ENCODE measurements at regions not wholly inside any gene's neighbourhood (a gene's known extent, or its start where the extent isn't known, plus 50 kb on each side); places are given as distances from the start of the nearest gene placed in this dataset.
"Not testable (repeated sequence)": the region's sequence is repeated elsewhere in the genome, so short reads cannot be mapped to it uniquely, and the experiment has no call there.

DNA sequence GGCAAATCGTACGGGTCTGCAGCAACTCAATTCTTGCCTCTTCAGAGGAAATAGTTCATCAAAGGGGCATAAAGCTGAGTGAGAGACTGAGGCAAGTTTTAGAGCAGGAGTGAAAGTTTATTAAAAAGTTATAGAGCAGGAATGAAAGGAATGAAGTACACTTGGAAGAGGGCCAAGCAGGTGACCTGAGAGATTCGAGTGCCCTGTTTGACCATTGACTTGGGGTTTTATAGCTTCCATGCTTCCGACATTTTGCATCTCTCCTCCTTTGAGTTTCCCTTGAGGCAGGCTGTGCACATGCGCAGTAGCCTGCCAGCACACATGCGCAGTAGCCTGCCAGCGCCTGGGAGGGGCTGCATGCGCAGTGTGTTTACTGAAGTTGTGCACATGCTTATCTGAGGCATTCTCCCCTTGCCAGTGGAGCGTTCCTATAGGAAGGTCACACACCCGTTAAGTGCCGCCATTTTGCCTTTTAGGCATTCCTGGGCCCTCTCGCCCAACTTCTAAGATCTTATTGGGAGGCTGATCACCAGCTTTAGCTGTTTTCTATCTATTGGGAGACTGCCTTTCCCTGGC lies 265.5 kb upstream of the MGAT5 start:
- no peak for DNase-seq

DNA sequence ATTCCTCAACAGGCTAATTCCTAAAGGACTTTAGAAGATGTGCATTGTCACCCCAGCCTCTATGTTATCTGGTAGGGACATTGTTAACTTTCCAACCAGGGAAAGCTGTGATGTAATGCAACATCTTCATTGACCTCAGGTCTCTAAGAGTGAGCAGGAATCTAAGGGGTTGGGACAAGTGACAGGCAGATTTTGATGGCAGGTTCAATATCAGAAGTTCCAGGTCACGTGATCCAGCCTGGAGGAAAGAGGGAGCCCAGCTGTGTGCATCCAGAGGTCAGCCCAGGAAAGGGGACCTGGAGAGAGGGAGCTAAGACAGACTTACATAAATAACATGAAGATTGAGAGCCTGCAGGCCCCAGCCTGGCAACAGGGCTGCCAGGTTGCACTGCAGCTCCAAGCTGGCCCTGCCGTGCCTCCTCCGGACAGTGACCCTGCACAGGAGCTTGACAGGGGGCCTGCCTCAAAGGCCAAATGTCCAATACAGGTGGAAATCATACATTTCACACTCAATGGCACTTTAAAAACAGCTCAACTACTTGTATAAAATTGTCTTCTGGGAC lies 262.2 kb upstream of the MGAT5 start:
- no peak for DNase-seq

DNA sequence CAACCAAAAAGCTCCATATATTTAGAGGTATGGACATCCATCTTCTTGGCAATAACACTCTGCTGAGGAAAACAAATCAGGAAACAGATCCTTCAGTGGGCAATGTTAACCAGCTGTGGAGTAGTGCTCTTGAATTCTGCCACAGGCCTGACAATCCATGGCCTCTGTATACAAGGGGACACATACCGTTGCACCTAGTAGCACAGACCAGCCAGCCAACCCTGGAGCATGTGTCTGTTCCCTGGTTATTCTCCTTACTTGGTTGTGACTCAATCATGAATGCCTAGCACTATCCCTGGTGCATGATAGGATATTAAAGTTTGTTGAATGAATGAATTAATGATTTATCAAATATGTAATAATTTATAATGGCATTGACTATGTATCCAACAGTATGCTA lies 261.4 kb upstream of the MGAT5 start:
- DNase-seq: no peak

DNA sequence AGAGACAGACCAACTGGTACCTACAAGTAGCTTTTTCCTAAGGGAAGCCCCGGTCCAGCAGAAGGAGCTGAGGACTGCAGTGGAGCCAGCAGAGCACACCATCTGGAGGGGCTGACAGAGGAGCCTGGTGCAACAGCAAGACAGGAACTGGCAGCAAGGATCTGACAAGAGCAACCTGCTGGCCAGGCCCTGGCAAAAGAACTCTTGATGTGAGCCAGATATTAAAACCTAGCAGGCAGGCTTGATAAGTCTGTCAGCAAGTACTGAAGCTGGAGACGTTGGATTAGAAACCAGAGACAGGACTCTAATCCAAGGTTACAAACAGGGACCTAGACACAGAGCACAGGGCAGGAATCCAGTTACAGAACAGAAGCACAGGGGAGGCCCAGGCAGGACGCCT lies 260.7 kb upstream of the MGAT5 start:
- no peak for DNase-seq

DNA sequence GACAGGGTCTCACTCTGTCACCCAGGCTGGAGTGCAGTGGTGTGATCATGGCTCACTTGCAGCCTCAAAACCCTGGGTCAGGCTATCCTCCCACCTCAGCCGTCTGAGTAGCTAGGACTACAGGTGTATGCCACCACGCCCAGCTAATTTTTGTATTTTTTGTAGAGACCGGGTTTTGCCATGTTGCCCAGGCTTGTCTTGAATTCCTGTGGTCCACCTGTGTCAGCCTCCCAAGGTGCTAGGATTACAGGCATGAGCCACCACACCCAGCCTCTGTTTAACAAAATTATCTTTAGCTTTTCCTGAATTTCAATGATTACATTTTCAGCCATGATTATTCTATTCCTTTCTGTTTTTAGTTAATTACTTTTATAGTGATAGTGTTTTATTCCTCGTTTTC lies 255.1 kb upstream of the MGAT5 start:
- not testable (repeated sequence) for DNase-seq

DNA sequence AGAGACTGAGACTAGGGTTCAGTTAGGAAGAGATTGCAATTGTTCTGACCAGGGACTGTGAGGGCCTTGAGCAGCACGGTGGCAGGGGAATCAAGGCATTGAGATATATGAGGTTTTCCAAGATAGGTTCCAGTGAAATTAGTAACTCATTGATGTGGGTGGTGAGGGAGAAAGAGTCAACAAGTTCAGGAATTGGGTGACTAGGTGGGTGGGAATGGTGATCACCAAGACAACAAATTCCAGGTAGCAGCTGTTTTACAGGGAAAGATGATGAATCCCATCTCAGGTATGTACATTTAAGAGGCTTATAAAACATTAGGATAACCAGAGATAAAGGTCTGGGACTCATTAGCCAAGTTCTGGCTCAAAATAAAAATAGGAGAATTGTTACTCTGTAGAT lies 251.5 kb upstream of the MGAT5 start:
- no peak for DNase-seq

DNA sequence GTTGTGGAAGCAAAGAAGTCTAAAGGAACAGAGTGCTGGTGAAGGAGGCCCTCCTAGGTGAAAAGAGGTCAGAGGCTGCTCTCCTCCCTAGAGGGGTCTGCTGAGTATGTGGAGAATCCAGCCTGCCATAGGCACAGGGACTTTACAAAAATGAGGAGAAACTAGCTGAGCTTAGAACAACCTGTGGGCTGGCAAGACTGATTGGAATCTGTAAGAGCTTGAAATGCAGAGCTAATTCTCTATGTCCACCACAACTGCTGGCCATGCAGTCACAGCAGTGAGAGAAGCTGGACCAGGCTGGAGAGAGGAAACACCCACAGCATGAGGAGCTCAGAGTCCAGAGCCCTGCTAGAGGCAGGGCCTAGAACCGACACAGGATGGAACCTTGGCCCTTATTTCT lies 251.0 kb upstream of the MGAT5 start:
- no peak for DNase-seq

DNA sequence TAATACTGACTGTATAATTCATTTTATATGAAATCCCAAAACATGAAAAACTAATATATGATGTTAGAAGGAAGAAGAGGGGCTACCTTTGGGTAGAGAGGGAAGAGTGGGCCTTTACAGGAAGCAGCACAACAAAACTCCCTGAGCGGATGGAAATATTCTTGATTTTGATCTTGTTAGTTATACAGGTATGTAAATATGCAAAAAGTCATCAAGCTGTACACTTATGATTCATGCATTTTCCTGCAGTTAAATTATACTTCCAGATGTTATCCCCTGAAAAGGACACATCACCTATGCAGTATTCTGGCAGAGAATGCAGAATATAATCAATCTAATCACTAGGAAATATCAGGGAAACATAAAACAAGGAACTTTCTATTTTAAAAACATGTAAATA lies 249.4 kb upstream of the MGAT5 start:
- no peak for DNase-seq

DNA sequence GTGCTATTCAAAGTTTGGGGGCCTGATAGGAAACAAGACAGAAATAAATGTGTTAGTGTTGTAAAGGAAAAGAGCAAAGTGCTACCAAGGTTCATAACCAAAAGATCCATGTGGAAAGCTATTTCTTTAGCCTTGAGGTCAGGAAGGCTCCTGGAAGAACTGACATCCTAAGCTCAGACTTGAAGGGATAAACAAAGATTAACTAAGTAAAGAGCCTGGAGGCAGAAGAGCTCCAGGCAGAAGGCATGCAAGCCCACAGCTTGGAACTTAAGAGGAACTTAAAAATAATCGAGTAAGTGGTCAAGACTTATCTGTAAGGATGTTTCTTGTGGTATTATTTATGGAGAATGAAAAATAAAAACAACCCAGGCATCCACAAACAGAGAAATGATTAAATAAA lies 245.0 kb upstream of the MGAT5 start:
- no peak for DNase-seq

DNA sequence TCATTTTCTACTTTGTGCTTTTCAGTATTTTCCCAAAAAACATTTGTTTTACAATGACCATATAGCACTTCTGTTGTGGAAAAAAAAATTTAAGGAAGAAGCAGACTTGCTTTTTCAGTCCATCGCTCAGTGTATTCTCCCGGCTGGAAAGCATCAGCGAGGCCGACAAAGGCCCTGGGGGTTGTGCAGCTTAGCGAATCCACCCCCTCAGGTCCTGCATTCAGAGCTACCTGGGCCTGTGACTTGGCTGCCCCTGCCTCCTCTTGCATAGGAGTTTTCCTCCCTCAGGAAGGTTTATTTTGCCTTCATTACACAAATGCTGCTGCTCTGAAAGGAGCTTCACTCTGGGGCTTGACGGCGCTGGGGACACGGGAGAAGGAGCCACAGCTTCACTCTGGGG lies 244.4 kb upstream of the MGAT5 start:
- no peak for DNase-seq

DNA sequence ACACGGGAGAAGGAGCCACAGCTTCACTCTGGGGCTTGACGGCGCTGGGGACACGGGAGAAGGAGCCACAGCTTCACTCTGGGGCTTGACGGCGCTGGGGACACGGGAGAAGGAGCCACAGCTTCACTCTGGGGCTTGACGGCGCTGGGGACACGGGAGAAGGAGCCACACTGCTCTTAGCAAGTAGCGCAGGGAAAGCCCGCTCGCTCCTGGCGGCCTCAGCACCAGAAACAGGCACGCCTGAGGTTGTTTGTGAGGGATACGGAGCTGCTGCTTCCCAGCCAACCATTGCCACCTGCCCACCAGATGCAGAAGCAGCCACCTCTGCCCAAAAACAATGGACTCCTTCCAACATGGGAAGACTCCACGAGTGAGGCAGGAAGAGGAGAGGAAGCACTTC lies 244.0 kb upstream of the MGAT5 start:
- DNase-seq: not testable (repeated sequence)

DNA sequence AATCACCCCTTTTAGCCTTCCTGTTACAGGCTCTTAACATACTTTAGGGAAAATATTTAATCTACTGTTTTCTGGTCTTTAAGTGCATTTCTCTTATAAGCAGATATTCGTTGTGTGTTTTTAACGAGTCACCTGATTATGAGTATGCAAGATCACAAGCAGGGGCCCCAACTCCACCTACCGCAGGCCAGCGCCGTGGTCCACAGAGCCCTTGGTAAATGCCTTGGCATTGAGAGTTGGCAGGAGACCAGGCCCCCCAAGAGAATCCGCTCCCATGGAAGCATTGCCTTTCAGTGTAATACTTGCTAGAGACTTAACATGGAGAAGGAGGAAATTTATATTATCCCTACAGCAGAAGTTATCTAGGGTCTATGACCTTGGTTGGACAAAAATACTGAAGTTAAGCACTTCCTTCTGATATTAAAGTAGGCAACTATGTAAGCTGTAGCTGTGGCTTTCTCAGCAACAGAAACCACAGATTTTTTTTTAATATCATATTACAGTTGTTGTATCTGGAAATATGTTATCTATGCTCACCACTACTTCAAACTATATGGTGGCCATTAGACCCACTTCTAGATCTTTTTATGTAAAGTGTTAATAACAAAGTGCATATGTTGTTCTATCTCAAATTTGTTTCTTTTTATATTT lies 241.8 kb upstream of the MGAT5 start:
- DNase-seq: no peak

DNA sequence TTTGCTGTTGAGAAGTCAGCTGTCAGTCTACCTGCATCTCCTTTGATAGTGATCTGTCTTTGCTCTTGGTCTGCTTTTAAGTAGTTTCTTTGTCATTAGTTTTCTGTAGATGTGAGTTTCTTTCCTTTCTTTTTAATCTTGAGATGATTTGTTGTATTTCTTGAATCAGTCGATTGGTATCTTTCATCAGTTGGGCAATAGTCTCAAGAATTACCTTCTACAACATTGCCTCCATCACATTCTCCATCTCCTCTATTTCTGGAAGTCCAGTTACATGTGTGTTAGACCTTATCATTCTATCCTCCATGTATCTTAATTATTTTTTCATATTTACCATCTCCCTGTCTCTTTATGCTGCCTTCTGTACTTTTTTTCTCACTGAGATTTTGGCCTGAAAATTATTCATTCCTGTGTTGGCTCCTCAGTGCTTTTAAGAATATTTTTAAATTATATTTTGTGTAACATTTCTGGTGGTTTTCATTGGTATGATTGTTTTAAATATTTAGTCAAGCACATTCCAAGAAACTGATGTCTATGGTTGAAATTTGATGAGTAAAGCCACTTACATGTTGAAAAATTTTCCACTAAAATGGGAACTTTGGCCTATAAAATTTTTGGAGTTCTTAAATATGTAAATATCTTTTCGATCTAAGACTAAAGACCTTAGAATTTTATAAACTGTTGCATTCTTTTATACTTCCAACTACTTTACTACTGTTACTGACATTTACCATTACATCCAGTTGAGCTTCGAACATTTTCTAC lies 239.5 kb upstream of the MGAT5 start:
- no peak for DNase-seq

DNA sequence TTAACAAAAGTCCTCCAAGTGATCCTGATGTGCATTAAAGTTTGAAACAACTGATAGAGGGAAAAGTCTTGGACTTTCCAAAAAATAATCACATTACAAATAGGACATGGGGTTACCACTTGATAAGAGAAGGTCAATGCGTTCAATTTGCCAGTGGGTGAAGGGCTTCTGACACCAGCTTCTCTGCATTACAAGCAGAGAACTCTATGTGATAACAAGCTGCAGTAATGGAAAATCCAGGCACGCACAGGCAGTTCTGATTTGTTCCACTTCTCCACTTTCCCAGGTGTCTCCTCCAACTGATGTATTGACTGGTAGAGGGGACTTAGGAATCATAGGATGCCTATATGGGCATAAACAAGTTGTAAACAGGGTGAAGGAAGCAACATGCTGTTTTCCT lies 234.0 kb upstream of the MGAT5 start:
- DNase-seq: no peak

DNA sequence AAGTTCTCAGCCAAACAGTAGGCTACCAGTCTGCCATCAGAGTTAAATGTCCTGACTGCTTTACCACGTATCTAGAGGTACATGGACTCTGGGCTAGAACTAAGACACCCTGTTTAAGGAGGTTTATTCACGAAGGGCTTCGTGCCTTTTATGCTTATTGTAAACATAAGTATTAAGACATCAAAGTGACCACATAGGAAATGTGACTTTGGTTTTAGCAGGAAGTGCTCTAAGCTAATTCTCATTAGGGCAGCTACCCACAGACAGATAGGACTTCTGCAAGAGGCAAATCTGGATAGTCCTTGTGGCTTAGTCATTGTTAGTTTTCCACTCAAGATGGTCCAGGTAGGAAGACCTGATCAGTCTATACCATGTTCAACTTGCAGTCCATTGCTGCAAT lies 233.3 kb upstream of the MGAT5 start:
- DNase-seq: no peak

DNA sequence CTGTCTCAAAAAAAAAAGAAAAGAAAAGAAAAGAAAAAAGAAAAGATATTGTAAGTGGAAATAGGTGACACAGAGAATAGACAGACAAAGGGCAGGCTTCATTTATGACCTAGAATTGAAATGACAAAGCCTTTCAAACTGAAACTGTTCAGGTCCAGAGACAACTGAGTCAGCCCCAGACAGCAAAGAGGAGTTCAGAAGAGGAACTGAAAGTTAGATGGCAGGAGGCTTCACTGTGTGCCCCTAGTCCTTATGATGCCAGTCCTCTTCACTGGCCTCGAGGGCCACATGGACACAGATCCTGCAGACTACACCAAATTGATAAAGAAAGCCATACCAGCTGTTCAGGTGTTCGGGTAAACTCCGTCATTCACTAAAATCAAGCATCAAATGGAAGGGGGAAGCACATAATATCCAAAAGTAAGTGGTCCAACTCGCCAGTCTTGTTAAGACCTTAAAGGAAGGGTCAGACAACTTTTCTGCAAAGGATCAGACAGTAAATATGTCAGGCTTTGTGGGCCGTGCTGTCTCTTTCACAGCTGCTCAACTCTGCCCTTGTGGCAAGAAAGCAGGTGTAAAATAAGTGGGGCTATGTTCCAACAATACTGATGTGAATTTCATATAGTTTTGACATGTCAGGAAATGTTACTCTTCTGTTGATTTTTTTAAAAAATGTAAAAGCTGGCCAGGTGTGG lies 231.9 kb upstream of the MGAT5 start:
- no peak for DNase-seq

DNA sequence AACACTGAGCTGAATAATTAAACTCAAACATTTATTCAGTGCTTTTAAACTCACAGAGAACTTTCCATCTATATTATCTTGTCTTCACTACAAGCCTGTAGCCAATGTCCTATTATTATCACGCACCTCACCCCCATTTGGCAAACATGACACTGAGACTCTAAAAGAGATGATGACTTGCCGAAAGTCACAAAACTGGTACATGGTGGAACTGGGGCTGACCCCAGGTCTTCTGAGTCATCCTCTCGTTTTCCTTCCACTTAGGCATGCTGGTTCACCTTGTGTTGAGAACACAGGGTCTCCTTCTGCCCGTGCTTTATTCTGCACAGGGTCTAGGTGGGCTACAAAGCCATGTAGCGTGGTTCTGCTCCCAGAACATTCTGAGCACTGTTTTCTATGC lies 230.0 kb upstream of the MGAT5 start:
- DNase-seq: no peak

DNA sequence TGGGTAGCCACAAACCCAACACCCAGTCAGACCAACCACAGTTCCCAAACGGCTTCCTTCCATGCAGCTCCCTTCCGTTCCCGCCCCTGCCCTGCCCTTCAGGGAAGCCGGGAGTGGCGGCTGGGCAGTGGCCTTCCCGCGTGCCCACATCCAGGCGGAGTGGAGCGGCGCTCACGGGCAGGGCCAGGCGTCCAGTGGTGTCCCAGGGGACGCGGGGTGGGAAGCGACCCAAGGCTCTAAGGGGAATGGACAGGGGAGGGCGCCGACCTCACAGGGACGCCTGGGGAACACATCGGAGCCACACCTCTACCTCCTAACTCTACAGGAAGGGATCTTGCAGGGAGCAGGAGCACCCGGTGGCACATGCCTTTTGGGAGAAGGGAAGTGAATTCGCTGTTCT lies 225.9 kb upstream of the MGAT5 start:
- no peak for DNase-seq

DNA sequence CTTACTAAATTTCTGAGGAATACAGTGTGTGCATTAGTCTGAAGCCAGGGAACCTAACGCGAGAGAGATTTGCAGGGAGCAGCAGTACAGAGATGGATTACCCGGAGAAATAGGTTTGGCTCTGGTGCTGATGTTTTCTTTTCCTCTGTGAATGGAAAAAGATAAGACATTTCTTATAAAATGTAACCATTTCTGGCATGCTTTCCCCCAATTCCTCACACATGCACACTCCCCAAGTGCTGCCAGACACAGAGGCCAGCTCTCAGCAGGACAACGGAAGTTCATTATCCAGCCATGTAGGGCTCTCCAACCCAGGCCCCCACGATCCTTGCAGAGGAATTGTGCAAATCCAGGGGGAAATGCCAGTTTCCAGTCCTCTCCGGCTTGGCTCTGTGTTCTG lies 224.5 kb upstream of the MGAT5 start:
- no peak for DNase-seq

DNA sequence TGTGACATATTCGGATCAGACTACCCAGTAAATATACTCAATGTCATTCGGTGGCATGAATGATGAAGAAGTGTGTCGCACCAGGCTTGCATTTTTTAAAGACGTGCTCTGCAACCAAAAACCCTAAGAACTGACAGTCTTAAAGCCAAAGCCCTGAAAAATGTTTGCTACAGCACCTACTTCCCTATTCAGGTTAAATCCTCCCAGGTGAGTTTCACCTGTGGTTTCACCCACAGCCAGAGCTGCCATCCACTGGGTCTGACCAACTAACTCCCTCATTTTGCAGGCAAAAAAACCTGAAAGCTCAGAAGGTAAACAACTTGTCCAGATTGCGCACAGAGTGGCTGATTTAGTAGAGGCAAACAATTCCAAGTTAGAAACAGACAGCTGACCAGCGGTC lies 222.3 kb upstream of the MGAT5 start:
- DNase-seq: no peak

DNA sequence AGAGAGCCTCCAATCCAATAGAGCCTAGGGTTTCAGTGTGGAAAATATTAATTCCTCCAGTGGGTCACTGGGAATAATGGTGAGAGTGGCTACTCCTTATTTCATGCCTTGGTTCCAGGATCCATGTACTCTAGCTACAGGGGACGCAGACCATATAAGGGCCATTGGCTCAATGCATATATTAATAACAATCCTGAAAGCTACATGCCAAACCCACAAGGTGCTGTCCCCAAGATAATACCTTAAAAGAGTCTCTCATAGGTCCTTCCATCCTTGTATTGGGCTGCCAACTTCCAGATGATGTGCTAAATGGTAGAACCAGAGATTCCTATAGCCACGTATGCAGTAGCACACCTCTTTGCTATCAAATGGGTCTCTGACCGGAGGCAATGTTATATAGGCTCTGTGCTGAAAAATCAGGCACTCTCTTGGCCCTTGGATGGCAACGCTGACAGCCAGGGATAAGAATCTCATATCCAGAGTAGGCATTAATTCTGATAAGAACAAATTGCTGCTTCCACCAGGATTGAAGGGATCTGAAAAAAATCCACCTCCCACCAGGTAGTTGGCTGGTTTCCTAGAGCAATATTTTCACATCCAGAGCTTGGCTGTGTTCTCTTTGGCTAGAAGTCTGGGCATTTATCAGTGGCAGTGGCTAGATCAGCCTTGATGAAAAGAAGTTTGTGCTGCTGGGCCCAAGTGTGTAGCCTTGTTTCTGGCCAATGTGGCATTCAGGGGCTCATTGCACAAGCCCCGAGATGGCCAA lies 218.1 kb upstream of the MGAT5 start:
- DNase-seq: no peak

DNA sequence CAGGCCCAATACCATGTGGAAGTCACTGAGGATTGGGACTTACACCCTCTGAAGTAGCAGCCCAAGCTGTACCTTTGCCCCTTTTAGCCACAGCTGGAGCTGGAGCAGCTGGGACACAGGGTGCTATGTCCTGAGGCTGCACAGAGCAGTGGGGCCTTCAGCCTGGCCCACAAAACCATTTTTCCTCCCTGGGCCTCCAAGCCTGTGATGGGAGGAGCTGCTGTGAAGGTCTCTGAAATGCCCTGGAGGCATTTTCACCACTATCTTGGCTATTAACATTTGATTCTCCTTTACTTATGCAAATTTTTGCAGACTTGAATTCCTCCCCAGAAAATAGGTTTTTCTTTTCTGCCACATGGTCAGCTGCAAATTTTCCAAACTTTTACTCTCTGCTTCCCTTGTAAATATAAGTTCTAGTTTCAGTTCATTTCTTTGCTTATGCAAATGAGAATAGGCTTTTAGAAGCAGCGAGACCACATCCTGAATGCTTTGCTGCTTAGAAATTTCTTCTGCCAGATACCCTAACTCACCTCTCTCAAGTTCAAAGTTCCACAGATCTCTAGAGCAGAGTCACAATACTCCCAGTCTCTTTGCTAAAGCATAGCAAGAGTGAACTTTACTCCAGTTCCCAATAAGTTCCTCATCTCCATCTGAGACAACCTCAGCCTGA lies 213.8 kb upstream of the MGAT5 start:
- DNase-seq: no peak

Measured in stimulated activated CD4-positive, alpha-beta T cell treated with anti-CD3 and anti-CD28 coated beads, Interleukin-4, amount 100 ng/mL, for 1 hour (primary cell).